Gastrocnemius medialis (tissue), 4 donors: ENCODE measurements at regions not wholly inside any gene's neighbourhood (a gene's known extent, or its start where the extent isn't known, plus 50 kb on each side); places are given as distances from the start of the nearest gene placed in this dataset.

ENCODE experiments used
- POLR2A ChIP-seq, 2 donors: fragments of 450-650 bp; IDR thresholded peaks; one replicate each; pipeline ENCODE4 v1.6.1; 2017; ENCODE audit warnings: antibody characterized with exemption in 2 of 2, mild to moderate bottlenecking in 2 of 2, moderate library complexity in 2 of 2
- TF ChIP-seq, protein P1 (sequence below), 5 experiments: fragments of 450-650 bp in 3 of 5; fragments of 200-600 bp in 2 of 5; sonication (generic) in 2 of 5; IDR thresholded peaks in 4 of 5; conservative IDR thresholded peaks in 1 of 5; 1 replicate in 4 of 5; 2 replicates in 1 of 5; pipeline ENCODE4 v1.5.1; 2016 to 2019; ENCODE audit warnings: antibody characterized with exemption in 5 of 5, mild to moderate bottlenecking in 3 of 5, moderate library complexity in 3 of 5

DNA sequence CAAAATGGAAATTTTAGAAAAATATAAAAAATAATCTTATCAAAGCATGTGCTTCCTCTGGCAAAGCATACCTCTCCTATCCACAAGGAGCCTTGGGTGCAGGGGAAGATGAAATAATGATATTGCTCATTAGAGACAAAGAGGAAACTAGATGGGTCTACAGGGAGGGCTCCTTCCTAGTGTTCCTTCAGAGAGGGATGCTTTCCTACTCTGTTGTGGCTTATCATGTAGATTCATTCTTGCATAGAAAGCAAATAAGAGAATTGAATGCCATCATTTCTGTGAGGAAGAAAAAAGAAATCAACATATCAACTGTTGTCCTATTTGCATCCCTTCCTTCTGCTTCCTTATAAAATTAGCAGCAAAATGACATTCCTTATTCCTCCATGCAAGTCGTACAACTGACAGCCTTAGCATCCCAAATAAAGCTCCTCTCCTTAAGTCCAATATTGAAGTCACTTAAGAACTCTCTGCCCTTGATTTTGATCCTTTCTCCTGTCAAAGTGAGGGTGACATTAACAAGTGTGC is 543.9 kb upstream of the PLXNA2 start:
- TF ChIP-seq, protein P1, sequence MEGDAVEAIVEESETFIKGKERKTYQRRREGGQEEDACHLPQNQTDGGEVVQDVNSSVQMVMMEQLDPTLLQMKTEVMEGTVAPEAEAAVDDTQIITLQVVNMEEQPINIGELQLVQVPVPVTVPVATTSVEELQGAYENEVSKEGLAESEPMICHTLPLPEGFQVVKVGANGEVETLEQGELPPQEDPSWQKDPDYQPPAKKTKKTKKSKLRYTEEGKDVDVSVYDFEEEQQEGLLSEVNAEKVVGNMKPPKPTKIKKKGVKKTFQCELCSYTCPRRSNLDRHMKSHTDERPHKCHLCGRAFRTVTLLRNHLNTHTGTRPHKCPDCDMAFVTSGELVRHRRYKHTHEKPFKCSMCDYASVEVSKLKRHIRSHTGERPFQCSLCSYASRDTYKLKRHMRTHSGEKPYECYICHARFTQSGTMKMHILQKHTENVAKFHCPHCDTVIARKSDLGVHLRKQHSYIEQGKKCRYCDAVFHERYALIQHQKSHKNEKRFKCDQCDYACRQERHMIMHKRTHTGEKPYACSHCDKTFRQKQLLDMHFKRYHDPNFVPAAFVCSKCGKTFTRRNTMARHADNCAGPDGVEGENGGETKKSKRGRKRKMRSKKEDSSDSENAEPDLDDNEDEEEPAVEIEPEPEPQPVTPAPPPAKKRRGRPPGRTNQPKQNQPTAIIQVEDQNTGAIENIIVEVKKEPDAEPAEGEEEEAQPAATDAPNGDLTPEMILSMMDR (IDR thresholded peaks at IDR 0.05 in 4 of 5, conservative IDR thresholded peaks at IDR 0.05 in 1 of 5), result no peak
- no peak for TF ChIP-seq POLR2A (IDR thresholded peaks at IDR 0.05)
